HG02759 (cell line): ENCODE measurements at regions not wholly inside any gene's neighbourhood (a gene's known extent, or its start where the extent isn't known, plus 50 kb on each side); places are given as distances from the start of the nearest gene placed in this dataset.

Source experiments
- ATAC-seq: cut with Tn5 transposase; IDR thresholded peaks from one replicate; pipeline ENCODE4 v1.9.1; 2021; ENCODE audit warnings: mild to moderate bottlenecking, moderate library complexity; ENCODE audit not compliant: unreplicated experiment

- no peak for ATAC-seq
Observed at GRCh38 chr6:133688705-133689492, 200.0 kb upstream of the TCF21 start.

- no peak for ATAC-seq
Observed at GRCh38 chr6:133689863-133690262, 199.1 kb upstream of the TCF21 start.

GRCh38 chr6:133693565-133693964 is 195.3 kb upstream of the TCF21 start:
- no peak for ATAC-seq

- no peak for ATAC-seq
Observed at GRCh38 chr6:133697185-133697584, 191.7 kb upstream of the TCF21 start.

GRCh38 chr6:133697666-133698065 is 191.2 kb upstream of the TCF21 start:
- no peak for ATAC-seq

GRCh38 chr6:133698272-133698671 is 190.6 kb upstream of the TCF21 start:
- ATAC-seq = no peak

GRCh38 chr6:133699741-133700385 is 189.1 kb upstream of the TCF21 start:
- ATAC-seq = no peak

GRCh38 chr6:133701633-133702331 is 187.1 kb upstream of the TCF21 start:
- ATAC-seq = no peak

GRCh38 chr6:133704371-133704770 is 184.5 kb upstream of the TCF21 start:
- no peak for ATAC-seq

GRCh38 chr6:133705066-133705465 is 183.8 kb upstream of the TCF21 start:
- no peak for ATAC-seq

GRCh38 chr6:133705731-133706130 is 183.2 kb upstream of the TCF21 start:
- no peak for ATAC-seq

- no peak for ATAC-seq
Observed at GRCh38 chr6:133707456-133707855, 181.5 kb upstream of the TCF21 start.

GRCh38 chr6:133710826-133711225 is 178.1 kb upstream of the TCF21 start:
- ATAC-seq = no peak

GRCh38 chr6:133715270-133715669 is 173.6 kb upstream of the TCF21 start:
- no peak for ATAC-seq

GRCh38 chr6:133724726-133725125 is 164.2 kb upstream of the TCF21 start:
- no peak for ATAC-seq

GRCh38 chr6:133726188-133726587 is 162.7 kb upstream of the TCF21 start:
- no peak for ATAC-seq

GRCh38 chr6:133730881-133731280 is 158.0 kb upstream of the TCF21 start:
- no peak for ATAC-seq

GRCh38 chr6:133740218-133740617 is 148.7 kb upstream of the TCF21 start:
- ATAC-seq = no peak

- ATAC-seq = no peak
Observed at GRCh38 chr6:133740816-133741215, 148.1 kb upstream of the TCF21 start.

GRCh38 chr6:133741375-133741861 is 147.5 kb upstream of the TCF21 start:
- ATAC-seq = no peak

- ATAC-seq = no peak
Observed at GRCh38 chr6:133743621-133744020, 145.3 kb upstream of the TCF21 start.

- no peak for ATAC-seq
Observed at GRCh38 chr6:133746417-133746770, 142.5 kb upstream of the TCF21 start.
